HepG2 (cell line): ENCODE measurements at regions not wholly inside any gene's neighbourhood (a gene's known extent, or its start where the extent isn't known, plus 50 kb on each side); places are given as distances from the start of the nearest gene placed in this dataset.

Experiments used
- ATAC-seq: fragments of 200-7000 bp; cut with Tn5 transposase; 3 replicates; pipeline ENCODE4 v1.9.1; 2020; ENCODE audit warnings: mild to moderate bottlenecking, moderate library complexity
- BruUV-seq: library from RNA; stranded (reverse); fragments of 400-500 nt; replicated peaks from 2 replicates; lab custom pipeline; 2021; lab: Mats Ljungman, UMichigan
- CTCF ChIA-PET: fragments of 300-600 bp; formaldehyde crosslinking; extraction: SDS; loops from one replicate; lab custom pipeline; 2021; ENCODE audit warnings: low total read pairs, inconsistent platforms, low intra/inter-chr PET ratio; lab: Yijun Ruan, JAX
- POLR2A ChIA-PET: fragments of 350-600 bp; sonication (Branson Sonifier 250); formaldehyde crosslinking; loops from one replicate; lab custom pipeline; 2020; ENCODE audit warnings: antibody characterized with exemption, inconsistent platforms; lab: Yijun Ruan, JAX
- DNase-seq: peaks from one replicate; pipeline ENCODE4 v3.0.0-alpha.2; 2015; ENCODE audit warnings: low spot score
- FAIRE-seq: peaks from 3 replicates; lab custom pipeline; 2011; peaks lifted over from hg19 to GRCh38; lab: Jason Lieb, UNC
- H2AFZ ChIP-seq: one replicate; pipeline ENCODE4 v1.6.1; 2011; ENCODE audit warnings: low read length, inconsistent platforms
- H3K27ac ChIP-seq: fragments of 300-600 bp; 3 replicates; pipeline ENCODE4 v1.8.0; 2011; ENCODE audit warnings: mixed run types, mild to moderate bottlenecking, mixed read lengths, low read length, inconsistent platforms; ENCODE audit not compliant: insufficient read depth; ENCODE audit errors: extremely low read length
- H3K27me3 ChIP-seq, 2 experiments: fragments of 200-600 bp in 1 of 2; 2 replicates in 1 of 2; 3 replicates in 1 of 2; pipeline versions ENCODE4 v1.6.0 to v1.8.0; 2011; ENCODE audit warnings: low read length in 2 of 2, mild to moderate bottlenecking in 2 of 2, moderate library complexity in 2 of 2, inconsistent platforms in 1 of 2; ENCODE audit not compliant: insufficient read depth in 2 of 2, control insufficient read depth in 1 of 2
- H3K36me3 ChIP-seq, 2 experiments: fragments of 200-600 bp in 1 of 2; replicated peaks in 1 of 2; 2 replicates in 1 of 2; 3 replicates in 1 of 2; pipeline versions ENCODE4 v1.5.1 to v1.8.0; 2011; ENCODE audit warnings: low read length in 2 of 2, inconsistent platforms in 1 of 2; ENCODE audit not compliant: insufficient read depth in 2 of 2, control insufficient read depth in 1 of 2
- H3K4me1 ChIP-seq: 2 replicates; pipeline ENCODE4 v1.5.1; 2012; ENCODE audit warnings: low read length, inconsistent platforms; ENCODE audit not compliant: insufficient read depth
- H3K4me2 ChIP-seq: 2 replicates; pipeline ENCODE4 v1.6.0; 2011; ENCODE audit warnings: low read depth, low read length, inconsistent platforms
- H3K4me3 ChIP-seq, 3 experiments: fragments of 200-600 bp in 1 of 3; sonication (generic), shearing (Covaris generic) in 1 of 3; replicated peaks in 1 of 3; 2 replicates each; pipeline ENCODE4 v1.5.1; 2011 to 2016; ENCODE audit warnings: low read length in 3 of 3, inconsistent platforms in 2 of 3, low read depth in 2 of 3, mild to moderate bottlenecking in 2 of 3, control low read depth in 1 of 3, mixed read lengths in 1 of 3; ENCODE audit not compliant: insufficient read depth in 1 of 3
- H3K79me2 ChIP-seq: one replicate; pipeline ENCODE4 v1.6.1; 2011; ENCODE audit warnings: low read length, inconsistent platforms; ENCODE audit not compliant: insufficient read depth
- H3K9ac ChIP-seq: 2 replicates; pipeline ENCODE4 v1.6.0; 2011; ENCODE audit warnings: mild to moderate bottlenecking, low read depth, low read length, inconsistent platforms; ENCODE audit not compliant: insufficient read depth
- H3K9me3 ChIP-seq: 2 replicates; pipeline ENCODE4 v1.5.1; 2012; ENCODE audit warnings: mild to moderate bottlenecking, low read length
- H4K20me1 ChIP-seq: 2 replicates; pipeline ENCODE4 v1.6.0; 2011; ENCODE audit warnings: inconsistent platforms, mild to moderate bottlenecking, low read length, moderate library complexity; ENCODE audit not compliant: insufficient read depth
- ATF7 ChIP-seq, 2 experiments: fragments of 450-650 bp in 1 of 2; sonication (generic) in 1 of 2; formaldehyde crosslinking in 1 of 2; IDR thresholded peaks; 2 replicates each; pipeline versions ENCODE4 v1.4.0 to v1.6.1; 2016 to 2020; ENCODE audit warnings: antibody characterized with exemption in 1 of 2, mild to moderate bottlenecking in 1 of 2, missing genetic modification reagents in 1 of 2
- ATRX ChIP-seq: sonication (generic); formaldehyde crosslinking; IDR thresholded peaks from 2 replicates; pipeline ENCODE4 v1.4.0; 2020; ENCODE audit warnings: missing genetic modification reagents, borderline replicate concordance
- KIAA2018 ChIP-seq: sonication (generic); formaldehyde crosslinking; IDR thresholded peaks from 2 replicates; pipeline ENCODE4 v1.5.0; 2020; ENCODE audit warnings: mild to moderate bottlenecking, missing genetic modification reagents, borderline replicate concordance
- LRRFIP1 ChIP-seq: sonication (generic); formaldehyde crosslinking; conservative IDR thresholded peaks from 2 replicates; pipeline ENCODE4 v1.4.0; 2020; ENCODE audit warnings: missing genetic modification reagents
- PHF20 ChIP-seq: sonication (generic); formaldehyde crosslinking; IDR thresholded peaks from 2 replicates; pipeline ENCODE4 v1.5.0; 2020; ENCODE audit warnings: mild to moderate bottlenecking, missing genetic modification reagents
- REPIN1 ChIP-seq: sonication (generic); formaldehyde crosslinking; IDR thresholded peaks from 2 replicates; pipeline ENCODE4 v1.8.0; 2022; ENCODE audit warnings: missing genetic modification reagents, low read depth, mild to moderate bottlenecking, borderline replicate concordance
- TEAD2 ChIP-seq: sonication (generic); formaldehyde crosslinking; IDR thresholded peaks from 2 replicates; pipeline ENCODE4 v1.9.0; 2021; ENCODE audit warnings: missing genetic modification reagents
- ZNF441 ChIP-seq: sonication (generic); formaldehyde crosslinking; IDR thresholded peaks from 2 replicates; pipeline ENCODE4 v1.7.0; 2021; ENCODE audit warnings: missing genetic modification reagents, borderline replicate concordance
- ZNF552 ChIP-seq: sonication (generic); formaldehyde crosslinking; IDR thresholded peaks from 2 replicates; pipeline ENCODE4 v1.9.0; 2022; ENCODE audit warnings: missing genetic modification reagents, mild to moderate bottlenecking, borderline replicate concordance
- ZNF709 ChIP-seq: sonication (generic); formaldehyde crosslinking; IDR thresholded peaks from 2 replicates; pipeline ENCODE4 v1.5.0; 2020; ENCODE audit warnings: mild to moderate bottlenecking, missing genetic modification reagents
- ZNF781 ChIP-seq: sonication (generic); formaldehyde crosslinking; IDR thresholded peaks from 2 replicates; pipeline ENCODE4 v1.5.1; 2020; ENCODE audit warnings: borderline replicate concordance, mild to moderate bottlenecking, missing genetic modification reagents; ENCODE audit errors: not compliant biosample characterization
- WGBS: methylation state at CpG from one replicate; pipeline ENCODE4 v1.1.6; 2017; ENCODE audit warnings: low lambda C conversion rate; 5-methylcytosine and 5-hydroxymethylcytosine counted together
- in situ Hi-C: cut with HindIII; loops from 2 replicates; pipeline ENCODE4 v1.10.0; 2017; ENCODE audit warnings: low pct_unique_long_range_greater_than_20kb; ENCODE audit not compliant: extremely low pct_ligation_motif_present
- intact Hi-C: fragments of 100-400 bp; cut with micrococcal nuclease; formaldehyde crosslinking; loops from one replicate; pipeline ENCODE4 v1.10.0; 2022; ENCODE audit not compliant: unreplicated experiment
- TF ChIP-seq, protein P1 (sequence below): sonication (generic); formaldehyde crosslinking; IDR thresholded peaks from 2 replicates; pipeline ENCODE4 v1.8.0; 2022; ENCODE audit warnings: missing genetic modification reagents, mild to moderate bottlenecking, borderline replicate concordance

DNA sequence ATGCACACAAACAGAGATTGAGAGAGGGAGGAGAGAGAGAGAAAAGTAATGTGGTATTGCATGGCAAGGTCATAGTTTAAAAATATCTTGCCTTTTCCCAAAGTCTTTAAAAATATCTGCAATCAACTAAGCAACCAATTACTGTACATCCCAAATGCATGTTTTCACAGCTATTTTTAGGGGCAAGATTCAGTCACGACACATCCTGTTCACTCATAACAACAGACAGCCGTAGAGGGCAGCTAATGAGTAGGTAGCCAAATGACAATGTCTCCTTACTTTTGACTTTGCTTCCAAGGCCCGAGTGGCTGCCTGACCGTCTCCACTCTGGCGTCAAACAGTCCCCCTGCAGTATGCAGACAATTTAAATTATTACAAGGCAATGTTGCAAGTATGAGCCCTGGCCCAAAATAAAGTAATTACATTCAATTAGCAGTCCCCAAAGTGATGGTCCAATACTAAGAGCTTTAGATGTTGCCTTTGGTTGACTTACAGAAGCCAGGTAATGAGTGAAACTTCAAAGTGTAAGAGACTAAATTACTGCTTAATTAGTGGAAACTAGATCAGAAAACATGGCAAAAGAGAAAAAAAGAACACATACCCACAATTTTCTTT is 162.9 kb downstream of the MBL2 start:
- Histone ChIP-seq H3K9ac (no peak overlapping the region), H3K27ac (no peak overlapping the region), H2AFZ (no peak overlapping the region), H3K4me3 (no peak overlapping the region), H4K20me1 (no peaks in the 10 kb centered on the region), H3K27me3 (no peaks in the 10 kb centered on the region), H3K4me1 (no peaks in the 10 kb centered on the region), H3K36me3 (no peaks in the 10 kb centered on the region), H3K79me2 (no peaks in the 10 kb centered on the region), H3K4me2 (no peak overlapping the region), H3K9me3 (no peaks in the 10 kb centered on the region)
- intact Hi-C loops: no loop called here
- DNase-seq (no peak), ATAC-seq (no peak), FAIRE-seq (no peak)
- ChIA-PET POLR2A (no interaction called here), CTCF (no interaction called here)
- in situ Hi-C loops: no loop called here
- WGBS: 87% methylated on average over 5 of the region's 5 CpGs
- BruUV-seq: no TSS peak
- no peak for TF ChIP-seq KIAA2018 (CRISPR knock-in tag)
- no peak for TF ChIP-seq ATF7 (IDR thresholded peaks at IDR 0.05)
- TF ChIP-seq ATF7 (CRISPR knock-in tag; IDR thresholded peaks at IDR 0.05): no peak
- TF ChIP-seq REPIN1 (CRISPR knock-in tag): no peak
- TF ChIP-seq ZNF552 (CRISPR knock-in tag): no peak
- TF ChIP-seq PHF20 (CRISPR knock-in tag): no peak
- no peak for TF ChIP-seq LRRFIP1 (CRISPR knock-in tag)
- TF ChIP-seq ZNF709 (CRISPR knock-in tag): no peak
- TF ChIP-seq ZNF441 (CRISPR knock-in tag): no peak
- TF ChIP-seq ZNF781: no peak
- TF ChIP-seq TEAD2 (CRISPR knock-in tag): no peak
- TF ChIP-seq ATRX (CRISPR knock-in tag): no peak
- TF ChIP-seq, protein P1, sequence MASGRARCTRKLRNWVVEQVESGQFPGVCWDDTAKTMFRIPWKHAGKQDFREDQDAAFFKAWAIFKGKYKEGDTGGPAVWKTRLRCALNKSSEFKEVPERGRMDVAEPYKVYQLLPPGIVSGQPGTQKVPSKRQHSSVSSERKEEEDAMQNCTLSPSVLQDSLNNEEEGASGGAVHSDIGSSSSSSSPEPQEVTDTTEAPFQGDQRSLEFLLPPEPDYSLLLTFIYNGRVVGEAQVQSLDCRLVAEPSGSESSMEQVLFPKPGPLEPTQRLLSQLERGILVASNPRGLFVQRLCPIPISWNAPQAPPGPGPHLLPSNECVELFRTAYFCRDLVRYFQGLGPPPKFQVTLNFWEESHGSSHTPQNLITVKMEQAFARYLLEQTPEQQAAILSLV (CRISPR knock-in tag): no peak
